ENCODE measurements at regions not wholly inside any gene's neighbourhood (a gene's known extent, or its start where the extent isn't known, plus 50 kb on each side); places are given as distances from the start of the nearest gene placed in this dataset.

- TF ChIP-seq POLR2A (IDR thresholded peaks at IDR 0.05) (no peak), CTCF (IDR thresholded peaks at IDR 0.05 in 8 of 11, conservative IDR thresholded peaks at IDR 0.05 in 3 of 11) (no peak)
Observed at GRCh38 chr7:125804273-125804672, 874.6 kb upstream of the POT1 start.

All from spleen (tissue), 7 donors.